ENCODE measurements at regions not wholly inside any gene's neighbourhood (a gene's known extent, or its start where the extent isn't known, plus 50 kb on each side); places are given as distances from the start of the nearest gene placed in this dataset.

DNA sequence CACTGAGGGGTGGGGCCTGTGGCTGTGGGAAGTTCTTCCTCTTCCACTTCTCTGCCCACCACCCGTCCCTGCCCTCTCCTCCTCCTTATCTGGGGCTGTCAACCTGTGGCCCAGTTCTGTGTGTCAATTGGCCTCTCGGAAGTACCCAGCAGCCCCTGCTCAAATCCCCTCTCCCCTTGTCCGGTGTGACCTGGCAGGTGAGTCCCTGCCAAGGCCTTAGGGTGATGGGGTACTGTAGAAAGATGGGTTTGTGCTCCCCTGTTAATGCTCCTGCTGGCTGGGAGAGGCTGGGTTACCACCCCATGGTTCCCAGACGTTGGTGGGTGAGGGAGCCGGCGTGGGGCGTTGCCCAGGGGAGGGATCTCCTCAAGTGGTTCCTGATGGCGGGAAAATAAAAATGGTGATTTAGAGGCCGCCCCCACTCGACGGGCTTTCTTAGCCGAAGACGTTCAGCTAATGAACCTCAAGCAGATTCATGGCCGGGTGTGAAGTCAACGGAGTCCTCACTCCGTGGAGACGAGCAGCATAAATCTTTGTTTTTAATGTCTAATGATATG lies 141.2 kb downstream of the URI1 start:
- no peak for DNase-seq

DNA sequence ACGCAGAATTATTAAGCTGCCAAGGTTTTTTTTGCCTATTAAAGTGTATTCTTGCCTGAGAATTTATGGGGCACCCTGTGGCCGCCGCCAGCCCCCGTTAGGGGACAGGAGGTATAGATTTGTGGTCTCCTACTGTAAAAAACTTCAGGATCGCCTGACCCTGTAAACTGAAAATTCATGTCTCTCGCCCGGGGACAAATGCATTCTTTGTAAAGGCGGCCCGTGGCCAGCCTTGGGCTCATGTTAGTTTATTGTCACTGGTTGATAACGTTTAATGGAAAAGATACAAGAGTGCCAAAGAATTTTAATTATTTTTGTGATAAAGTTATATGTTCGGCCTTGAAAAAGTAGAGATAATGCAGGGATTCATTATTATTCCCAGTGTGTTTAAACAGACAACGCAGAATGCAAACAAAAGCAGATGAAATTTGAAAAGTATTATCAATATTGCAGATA lies 141.7 kb downstream of the URI1 start:
- DNase-seq: no peak

DNA sequence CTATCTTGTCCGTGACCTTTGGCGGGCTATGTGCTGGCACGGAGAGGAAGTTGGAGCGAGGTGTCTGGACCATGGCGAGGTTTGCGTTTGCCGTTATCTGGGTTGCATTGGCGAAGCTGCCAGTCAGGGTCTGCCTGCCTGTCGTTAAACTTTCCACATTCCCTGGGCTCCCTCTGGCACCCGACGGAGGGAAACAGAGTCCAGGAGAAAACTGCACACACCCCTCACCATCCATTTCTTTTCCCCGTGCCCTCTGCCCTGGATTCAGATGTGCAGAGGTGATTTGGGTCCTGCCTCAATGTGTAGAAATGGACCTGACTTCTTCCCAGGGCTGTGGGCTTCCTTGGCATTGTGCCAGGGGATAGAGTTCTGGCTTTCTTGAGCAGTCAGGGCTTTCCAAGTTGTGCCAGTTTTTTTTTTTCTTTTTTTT lies 142.4 kb downstream of the URI1 start:
- no peak for DNase-seq

GRCh38 chr19:30085394-30085793 lies 143.4 kb downstream of the URI1 start:
- no peak for DNase-seq

DNA sequence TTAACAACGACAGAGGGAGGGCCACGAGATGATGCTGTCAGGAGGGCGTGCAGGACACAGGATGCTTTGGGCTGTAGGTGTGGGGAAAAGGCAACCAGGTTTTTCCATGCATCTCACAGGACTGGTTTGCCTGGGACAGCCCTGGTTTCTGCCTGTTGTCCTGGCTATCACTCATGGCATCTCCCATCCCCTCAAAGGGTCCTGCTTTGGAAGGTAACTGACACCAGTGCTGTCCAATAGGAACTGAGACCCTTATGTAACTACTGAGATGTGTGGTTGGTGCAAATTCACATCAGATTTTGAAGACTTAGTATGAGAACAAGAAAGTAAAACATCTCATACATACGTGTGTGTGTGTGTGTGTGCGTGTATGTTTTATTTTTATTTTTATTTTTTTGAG lies 144.2 kb downstream of the URI1 start:
- no peak for DNase-seq

DNA sequence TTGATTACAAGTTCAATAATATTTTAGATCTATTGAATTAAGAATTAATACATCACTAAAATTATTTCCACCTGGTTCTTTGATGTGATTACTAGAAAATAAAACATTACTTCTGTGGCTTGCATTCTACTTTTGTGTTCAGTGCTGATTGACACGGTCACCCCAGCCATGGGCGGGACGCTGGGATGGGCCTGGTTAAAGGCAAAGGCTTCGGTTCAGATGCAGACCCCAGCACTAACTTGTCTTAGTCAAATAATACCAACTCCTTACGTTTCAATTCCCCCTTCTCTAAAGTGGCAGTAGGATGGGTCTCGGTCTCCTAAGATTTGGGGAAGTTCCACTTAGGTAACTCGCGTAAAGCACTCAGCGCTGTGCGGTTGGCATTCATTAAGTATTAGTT lies 144.9 kb downstream of the URI1 start:
- DNase-seq: no peak

DNA sequence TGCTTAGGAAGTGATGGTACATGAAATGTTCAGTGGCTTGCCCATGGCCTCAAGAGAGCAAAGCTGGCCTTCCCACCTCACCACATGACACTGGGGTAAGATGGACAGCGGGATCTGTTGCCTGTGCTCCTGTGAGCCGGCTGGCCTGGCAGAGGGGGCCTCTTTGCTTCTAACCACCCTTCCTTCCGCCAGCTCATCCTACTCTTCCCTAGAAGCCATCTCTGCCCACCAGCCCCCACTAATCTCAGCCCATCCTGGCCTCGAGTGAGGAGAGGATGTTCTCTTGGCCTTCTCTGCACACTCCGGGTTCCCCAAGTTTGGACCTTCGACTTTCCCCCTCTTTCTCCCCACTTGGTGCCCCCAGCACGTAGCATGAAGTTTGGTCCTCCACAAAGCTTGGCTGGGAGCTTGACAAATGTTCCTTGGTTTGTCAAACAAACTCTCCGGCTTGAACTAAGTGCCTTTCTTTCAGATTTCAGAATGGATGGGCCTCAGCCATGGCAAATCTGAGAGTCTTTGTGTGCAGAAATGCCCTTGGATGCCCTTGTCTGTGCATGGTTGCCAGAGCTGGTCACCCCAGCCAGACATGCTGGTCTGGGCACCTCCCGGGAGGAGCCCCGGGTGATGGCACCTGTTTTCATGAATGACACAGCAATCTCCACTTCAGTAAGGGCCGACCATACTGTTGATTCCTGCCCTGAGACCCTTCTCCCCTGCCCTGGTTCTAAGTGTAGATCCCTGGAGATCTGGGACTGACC lies 145.5 kb downstream of the URI1 start:
- no peak for DNase-seq

- DNase-seq: no peak
Measured at GRCh38 chr19:30088567-30088966, 146.5 kb downstream of the URI1 start.

- DNase-seq: no peak
Measured at GRCh38 chr19:30089086-30089665, 147.1 kb downstream of the URI1 start.

DNA sequence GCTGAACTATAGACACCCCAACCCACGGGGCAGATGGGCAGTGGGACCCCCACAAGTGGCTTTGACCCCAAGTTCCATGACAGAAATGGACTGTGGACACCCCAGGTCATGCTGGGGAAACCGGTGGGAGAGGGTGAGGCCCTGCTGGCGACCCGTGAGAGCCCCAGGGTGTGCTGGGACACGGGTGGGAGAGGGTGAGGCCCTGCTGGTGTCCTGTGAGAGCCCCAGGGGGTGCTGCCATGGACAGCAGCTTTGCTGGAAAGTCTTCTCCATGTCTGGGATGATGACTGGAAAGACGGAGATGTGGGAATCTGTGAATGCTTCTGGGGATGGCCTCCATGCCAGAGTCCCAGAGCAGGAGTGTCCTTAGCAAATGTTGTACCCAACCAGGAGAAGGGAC lies 148.4 kb downstream of the URI1 start:
- DNase-seq: no peak

- DNase-seq: no peak
Measured at GRCh38 chr19:30090963-30091362, 148.9 kb downstream of the URI1 start.

DNA sequence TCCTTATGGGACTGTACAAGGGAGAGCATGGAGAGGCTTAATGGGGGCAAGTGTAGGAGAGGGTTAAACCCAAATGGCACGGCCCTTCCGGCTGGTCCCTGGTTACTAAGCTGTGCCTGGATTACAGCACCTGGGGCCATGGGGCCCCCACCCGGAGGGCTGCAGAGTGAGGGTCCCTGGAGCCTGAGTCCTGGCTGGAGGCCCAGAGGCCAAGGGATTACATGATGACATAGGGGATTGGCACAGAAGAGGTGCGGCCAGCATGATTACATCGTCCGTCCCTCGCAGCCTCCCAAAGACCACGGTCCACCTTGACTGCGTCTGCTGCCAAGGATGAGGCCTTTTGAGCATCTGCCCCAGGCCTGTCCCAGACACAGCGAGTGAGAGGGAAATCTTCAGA lies 149.4 kb downstream of the URI1 start:
- no peak for DNase-seq

DNA sequence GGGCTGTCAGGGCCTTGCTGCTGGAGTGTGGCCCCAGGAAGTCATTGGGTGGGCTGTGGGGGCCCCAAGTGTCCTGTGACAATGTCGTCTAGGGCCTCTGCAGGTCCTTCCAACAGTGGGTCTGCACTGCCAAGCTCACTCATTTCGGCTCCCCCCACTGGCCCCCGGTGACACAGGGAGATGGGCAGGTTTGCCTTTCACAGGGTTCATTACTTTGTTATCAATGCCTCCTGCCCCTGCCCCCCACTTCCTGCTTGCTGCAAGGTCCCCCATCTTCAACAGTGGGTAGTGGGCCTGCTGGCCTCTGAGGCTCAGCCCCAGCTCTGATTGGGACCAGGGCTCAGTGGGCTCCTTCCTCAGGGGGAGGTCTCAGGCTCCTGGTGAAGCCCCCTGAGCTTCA lies 149.8 kb downstream of the URI1 start:
- DNase-seq: no peak

DNA sequence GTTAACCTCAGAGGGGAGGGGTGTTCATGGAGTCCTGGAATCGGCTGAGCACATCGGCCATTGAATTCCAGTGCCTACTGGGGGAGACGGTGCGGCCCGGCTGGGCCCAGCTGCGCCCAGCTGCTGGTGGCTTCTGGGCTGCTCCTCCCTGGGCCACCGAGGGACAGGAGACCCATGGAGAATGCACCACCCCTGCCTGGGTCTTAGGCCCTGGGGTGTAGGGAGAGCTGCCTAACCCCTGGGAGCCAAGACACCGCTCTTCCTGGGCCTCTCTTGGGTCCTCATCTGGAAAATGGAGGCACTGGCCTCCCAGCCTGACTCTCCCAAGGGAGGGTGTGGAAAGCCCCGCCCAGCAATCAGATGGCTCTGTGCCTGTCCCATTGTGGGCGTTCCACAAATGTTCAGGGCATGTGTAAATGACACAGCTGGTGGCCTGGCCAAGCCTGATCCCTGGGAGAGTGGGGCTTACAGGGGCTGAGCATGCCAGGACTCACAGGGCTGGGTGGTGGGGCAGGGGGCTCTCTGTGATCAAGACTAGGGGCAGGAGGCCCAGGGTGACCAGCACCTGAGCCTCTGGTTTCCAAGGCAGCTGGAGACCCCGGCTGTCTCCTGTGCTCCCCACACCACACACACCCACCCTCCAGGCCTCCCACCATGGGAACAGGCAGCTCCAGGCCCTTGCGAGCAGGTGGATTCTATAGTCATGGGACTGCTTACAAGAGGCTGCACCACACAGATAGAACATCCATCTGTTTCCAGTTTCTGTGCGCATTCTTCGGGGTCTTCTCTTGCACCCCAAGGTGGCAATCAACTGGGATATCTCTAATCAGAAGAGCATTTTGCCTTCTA lies 150.9 kb downstream of the URI1 start:
- DNase-seq: no peak

DNA sequence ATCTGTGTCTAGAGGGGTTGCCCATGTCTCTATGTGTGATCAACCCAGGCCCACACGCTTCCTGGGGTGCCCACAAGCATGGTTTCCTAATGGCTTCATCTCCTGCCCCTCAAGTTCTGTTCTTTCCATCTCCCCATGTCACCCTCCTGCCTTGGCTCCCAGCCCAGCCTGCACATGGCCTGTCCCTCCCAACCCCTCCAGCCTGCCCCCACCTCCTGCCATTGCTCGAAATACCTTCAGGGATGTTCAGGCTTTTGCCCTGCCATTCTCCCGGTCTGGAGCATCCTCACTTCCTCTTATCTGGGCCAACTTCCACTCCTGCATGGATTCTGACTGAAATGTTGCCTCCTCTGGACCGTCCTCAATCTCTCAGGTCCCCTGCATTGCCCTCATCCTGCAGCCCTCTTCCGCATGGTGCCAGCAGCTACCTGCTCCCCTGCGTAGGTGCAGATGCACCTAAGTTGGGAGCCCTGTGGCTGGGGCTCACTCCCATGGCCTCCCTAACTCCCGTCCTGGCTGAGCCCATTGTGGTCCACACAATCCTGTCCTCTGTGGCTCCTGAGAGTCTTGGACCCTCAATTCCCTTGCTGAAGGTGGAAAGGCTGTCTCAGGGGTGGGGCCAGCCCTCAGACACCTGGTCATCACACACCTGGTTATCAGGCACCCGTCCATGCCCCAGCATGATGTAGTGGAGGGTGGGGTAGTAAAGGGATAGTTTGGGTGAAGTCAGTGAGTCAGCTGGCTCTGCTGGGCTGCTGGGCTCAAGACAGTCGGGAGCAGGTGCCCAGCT lies 152.1 kb downstream of the URI1 start:
- DNase-seq: no peak

DNA sequence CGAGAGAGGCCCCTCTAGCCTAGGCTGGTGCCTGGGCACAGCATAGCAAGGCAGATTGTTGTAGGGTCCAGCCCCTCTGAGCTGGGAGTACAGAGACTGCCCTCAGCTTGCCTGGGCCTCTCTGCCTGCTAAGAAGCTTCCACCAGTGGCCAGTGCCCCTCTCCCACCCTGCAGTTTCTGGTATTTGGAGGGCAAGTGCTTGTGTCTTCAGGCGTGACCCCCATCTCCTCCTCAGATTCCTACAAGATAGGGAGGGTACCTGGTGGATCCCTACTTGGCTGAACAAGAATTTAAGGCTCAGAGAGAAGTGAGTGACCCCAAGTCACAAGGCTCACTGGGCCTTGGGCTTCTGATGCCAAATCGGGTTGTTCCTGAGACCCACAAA lies 152.7 kb downstream of the URI1 start:
- DNase-seq: no peak

DNA sequence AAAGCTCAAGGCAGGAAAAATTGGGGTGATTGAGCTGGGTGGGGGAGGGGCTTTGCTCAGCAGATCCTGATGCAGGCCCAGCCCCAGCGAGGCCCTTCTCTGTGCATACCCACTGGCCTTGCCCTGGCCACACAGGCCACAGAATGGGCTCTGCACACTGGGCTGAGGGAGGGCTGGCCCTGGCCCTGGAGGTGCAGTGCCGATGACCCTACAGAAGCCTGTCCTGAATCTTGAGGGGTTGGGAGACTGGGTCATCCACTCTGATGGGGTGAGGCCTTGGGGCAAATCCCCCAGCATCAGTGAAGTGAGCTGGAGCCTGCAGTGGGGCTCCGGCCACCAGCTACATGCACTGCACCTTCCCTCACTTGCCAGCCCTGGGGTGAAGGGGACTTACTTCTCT lies 153.1 kb downstream of the URI1 start:
- no peak for DNase-seq

DNA sequence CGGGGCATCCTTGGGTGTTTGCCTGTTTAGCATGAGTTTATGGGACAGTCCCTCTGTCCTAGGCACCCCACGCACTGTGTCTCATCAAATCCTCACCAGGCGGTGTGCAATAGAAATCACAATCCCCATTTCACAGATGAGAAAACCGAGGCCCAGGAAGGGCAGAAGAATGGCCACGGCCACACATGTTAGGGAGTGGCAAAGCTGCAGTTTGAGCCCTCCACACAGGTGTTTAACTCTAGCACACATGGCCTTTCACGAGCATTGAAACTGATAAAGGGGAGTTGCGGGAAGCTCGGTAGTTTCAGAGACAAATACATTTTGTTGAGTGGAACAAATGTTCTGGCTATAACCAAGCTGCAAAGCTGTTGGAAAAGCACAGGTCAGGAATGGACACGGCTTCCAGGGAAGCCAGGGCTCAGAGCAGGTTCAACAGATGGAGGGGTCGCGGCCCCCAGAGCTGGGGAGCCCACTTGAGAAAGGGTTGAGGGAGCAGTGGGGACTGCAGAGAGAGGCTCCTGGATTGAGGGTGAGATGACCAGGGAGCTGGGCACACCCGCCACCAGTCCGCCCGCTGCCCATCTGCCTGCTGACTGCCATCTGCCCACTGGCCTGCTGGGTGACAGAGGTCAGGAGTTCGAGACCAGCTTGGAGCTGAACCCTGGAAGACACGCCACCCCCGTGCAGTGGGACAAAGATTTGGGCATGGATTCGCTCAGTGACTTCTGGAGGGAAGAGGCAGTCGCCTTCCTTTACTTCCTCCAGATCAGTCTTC lies 154.7 kb downstream of the URI1 start:
- DNase-seq: no peak

- no peak for DNase-seq
Measured at GRCh38 chr19:30097746-30098280, 155.8 kb downstream of the URI1 start.

DNA sequence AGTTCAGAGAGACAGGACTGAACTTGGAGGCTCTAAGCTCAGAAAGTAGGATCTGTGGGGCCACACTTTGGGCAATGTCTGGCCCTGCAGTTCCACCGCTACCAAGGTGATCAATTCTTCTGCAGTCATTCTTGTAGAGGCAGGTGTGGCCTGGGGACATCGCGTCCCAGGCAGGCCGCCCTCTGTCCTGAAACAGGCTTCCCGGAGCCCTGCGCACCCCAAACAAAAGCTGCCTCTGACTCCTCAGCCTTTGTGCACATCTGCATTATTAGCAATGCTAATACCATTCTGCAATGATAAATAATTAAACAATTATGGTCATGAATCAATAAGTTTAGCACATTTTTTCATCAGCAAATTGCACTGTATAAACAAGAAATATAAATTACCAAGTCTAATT lies 160.2 kb downstream of the URI1 start:
- no peak for DNase-seq

GRCh38 chr19:30102666-30103065 lies 160.6 kb downstream of the URI1 start:
- no peak for DNase-seq

- no peak for DNase-seq
Measured at GRCh38 chr19:30103981-30104380, 161.9 kb downstream of the URI1 start.
